Upper lobe of left lung (tissue), 6 donors: ENCODE measurements at regions not wholly inside any gene's neighbourhood (a gene's known extent, or its start where the extent isn't known, plus 50 kb on each side); places are given as distances from the start of the nearest gene placed in this dataset.

Experiments used
- ATAC-seq, 2 donors: fragments of 200-7000 bp; cut with Tn5 transposase; one replicate each; pipeline ENCODE4 v1.9.1; 2022; ENCODE audit warnings: mild to moderate bottlenecking in 2 of 2, moderate library complexity in 2 of 2; ENCODE audit not compliant: low FRiP score in 2 of 2
- DNase-seq, 2 donors: peaks; one replicate each; pipeline ENCODE4 v3.0.0-alpha.2; 2019 to 2020
- H3K27ac ChIP-seq, 4 donors: fragments of 200-600 bp; sonication (generic); one replicate each; pipeline ENCODE4 v1.5.1; 2016 to 2019
- H3K27me3 ChIP-seq, 4 donors: fragments of 200-600 bp; sonication (generic); one replicate each; pipeline ENCODE4 v1.5.1; 2017 to 2019
- H3K36me3 ChIP-seq, 4 donors: fragments of 200-600 bp; sonication (generic); one replicate each; pipeline ENCODE4 v1.5.1; 2016 to 2019
- H3K4me1 ChIP-seq, 4 donors: fragments of 200-600 bp; sonication (generic); one replicate each; pipeline ENCODE4 v1.5.1; 2018 to 2019
- H3K4me3 ChIP-seq, 4 donors: fragments of 200-600 bp; sonication (generic); one replicate each; pipeline ENCODE4 v1.5.1; 2017 to 2019; ENCODE audit warnings: mild to moderate bottlenecking in 2 of 4, moderate library complexity in 1 of 4
- H3K9me3 ChIP-seq, 4 donors: fragments of 200-600 bp; sonication (generic); one replicate each; pipeline ENCODE4 v1.5.1; 2018 to 2019
- EP300 ChIP-seq, 4 donors: sonication (generic); formaldehyde crosslinking; IDR thresholded peaks; one replicate each; pipeline ENCODE4 v1.5.1; 2017; ENCODE audit warnings: antibody characterized with exemption in 4 of 4, control low read depth in 2 of 4
- POLR2A ChIP-seq, 4 donors: fragments of 450-650 bp; IDR thresholded peaks; one replicate each; pipeline ENCODE4 v1.5.1; 2016 to 2017; ENCODE audit warnings: antibody characterized with exemption in 4 of 4, mild to moderate bottlenecking in 2 of 4
- POLR2AphosphoS5 ChIP-seq, 2 donors: sonication (generic); formaldehyde crosslinking; IDR thresholded peaks; one replicate each; pipeline ENCODE4 v1.5.1; 2017; ENCODE audit warnings: antibody characterized with exemption in 2 of 2
- WGBS, 2 donors: methylation state at CpG; one replicate each; pipeline ENCODE4 v1.1.5; 2017 to 2018; 5-methylcytosine and 5-hydroxymethylcytosine counted together
- TF ChIP-seq, protein P1 (sequence below), 6 experiments: fragments of 450-650 bp in 4 of 6; fragments of 200-600 bp in 2 of 6; sonication (generic) in 2 of 6; IDR thresholded peaks; one replicate each; pipeline ENCODE4 v1.5.1; 2016 to 2019; ENCODE audit warnings: antibody characterized with exemption in 6 of 6
- donor health status: DM: no; HTN: no; CAD: no; lungs with moderate emphysema.
- donor health status: DM: no; HTN: yes; CAD: no; lungs with severe emphysema.

- WGBS, 2 donors = 68 to 96% methylated on average over 1 of the region's 1 CpG
- ATAC-seq (no peak), DNase-seq (no peak)
- Histone ChIP-seq H3K4me1 (peaks cover 1 to 20% (median 14%) of the 10 kb centered on the region in 4 donors), H3K4me3 (no peak overlapping the region), H3K36me3 (no peaks in the 10 kb centered on the region), H3K27ac (no peak overlapping the region), H3K9me3 (no peaks in the 10 kb centered on the region), H3K27me3 (no peaks in the 10 kb centered on the region)
- TF ChIP-seq POLR2AphosphoS5 (IDR thresholded peaks at IDR 0.05) = no peak
- TF ChIP-seq POLR2A (IDR thresholded peaks at IDR 0.05) = no peak
- TF ChIP-seq EP300 (IDR thresholded peaks at IDR 0.05) = no peak
- TF ChIP-seq, protein P1, sequence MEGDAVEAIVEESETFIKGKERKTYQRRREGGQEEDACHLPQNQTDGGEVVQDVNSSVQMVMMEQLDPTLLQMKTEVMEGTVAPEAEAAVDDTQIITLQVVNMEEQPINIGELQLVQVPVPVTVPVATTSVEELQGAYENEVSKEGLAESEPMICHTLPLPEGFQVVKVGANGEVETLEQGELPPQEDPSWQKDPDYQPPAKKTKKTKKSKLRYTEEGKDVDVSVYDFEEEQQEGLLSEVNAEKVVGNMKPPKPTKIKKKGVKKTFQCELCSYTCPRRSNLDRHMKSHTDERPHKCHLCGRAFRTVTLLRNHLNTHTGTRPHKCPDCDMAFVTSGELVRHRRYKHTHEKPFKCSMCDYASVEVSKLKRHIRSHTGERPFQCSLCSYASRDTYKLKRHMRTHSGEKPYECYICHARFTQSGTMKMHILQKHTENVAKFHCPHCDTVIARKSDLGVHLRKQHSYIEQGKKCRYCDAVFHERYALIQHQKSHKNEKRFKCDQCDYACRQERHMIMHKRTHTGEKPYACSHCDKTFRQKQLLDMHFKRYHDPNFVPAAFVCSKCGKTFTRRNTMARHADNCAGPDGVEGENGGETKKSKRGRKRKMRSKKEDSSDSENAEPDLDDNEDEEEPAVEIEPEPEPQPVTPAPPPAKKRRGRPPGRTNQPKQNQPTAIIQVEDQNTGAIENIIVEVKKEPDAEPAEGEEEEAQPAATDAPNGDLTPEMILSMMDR (IDR thresholded peaks at IDR 0.05) = no peak
Measured at GRCh38 chr6:15947436-15947835, 181.4 kb upstream of the MYLIP start.

GRCh38 chr6:15946701-15947385, 182.0 kb upstream of the MYLIP start:
- 71 to 96% methylated on average over 4 of the region's 4 CpGs for WGBS, 2 donors
- H3K27me3 ChIP-seq = no peaks in the 10 kb centered on the region
- DNase-seq (no peak), ATAC-seq (no peak)
- H3K4me1 ChIP-seq = peaks cover 0 to 20% (median 10%) of the 10 kb centered on the region in 4 donors
- no peaks in the 10 kb centered on the region for H3K9me3 ChIP-seq
- H3K36me3 ChIP-seq = no peaks in the 10 kb centered on the region
- H3K4me3 ChIP-seq = no peak overlapping the region
- H3K27ac ChIP-seq = no peak overlapping the region
- TF ChIP-seq, protein P1 (IDR thresholded peaks at IDR 0.05) = no peak
- TF ChIP-seq POLR2AphosphoS5 (IDR thresholded peaks at IDR 0.05) (no peak), POLR2A (IDR thresholded peaks at IDR 0.05) (no peak), EP300 (IDR thresholded peaks at IDR 0.05) (no peak)

GRCh38 chr6:15945593-15946159, 183.2 kb upstream of the MYLIP start:
- WGBS, 2 donors = 69 to 88% methylated on average over 2 of the region's 2 CpGs
- peaks cover 0 to 18% (median 10%) of the 10 kb centered on the region in 4 donors for H3K4me1 ChIP-seq
- no peaks in the 10 kb centered on the region for H3K36me3 ChIP-seq
- H3K27me3 ChIP-seq = no peaks in the 10 kb centered on the region
- no peak overlapping the region for H3K27ac ChIP-seq
- no peaks in the 10 kb centered on the region for H3K9me3 ChIP-seq
- TF ChIP-seq POLR2AphosphoS5 (IDR thresholded peaks at IDR 0.05) (no peak), EP300 (IDR thresholded peaks at IDR 0.05) (no peak), POLR2A (IDR thresholded peaks at IDR 0.05) (no peak)
- TF ChIP-seq, protein P1 (IDR thresholded peaks at IDR 0.05) = no peak
- no peak for ATAC-seq
- DNase-seq = no peak
- H3K4me3 ChIP-seq = no peak overlapping the region

GRCh38 chr6:15943423-15943822, 185.5 kb upstream of the MYLIP start:
- Histone ChIP-seq H3K9me3 (no peaks in the 10 kb centered on the region), H3K4me3 (no peak overlapping the region), H3K36me3 (no peaks in the 10 kb centered on the region), H3K4me1 (no peaks in the 10 kb centered on the region), H3K27ac (no peak overlapping the region), H3K27me3 (no peaks in the 10 kb centered on the region)
- no peak for DNase-seq
- no peak for ATAC-seq
- WGBS, 2 donors = 88 to 90% methylated on average over 3 to 4 of the region's 4 CpGs
- TF ChIP-seq POLR2AphosphoS5 (IDR thresholded peaks at IDR 0.05) = no peak
- TF ChIP-seq, protein P1 (IDR thresholded peaks at IDR 0.05) = no peak

DNA sequence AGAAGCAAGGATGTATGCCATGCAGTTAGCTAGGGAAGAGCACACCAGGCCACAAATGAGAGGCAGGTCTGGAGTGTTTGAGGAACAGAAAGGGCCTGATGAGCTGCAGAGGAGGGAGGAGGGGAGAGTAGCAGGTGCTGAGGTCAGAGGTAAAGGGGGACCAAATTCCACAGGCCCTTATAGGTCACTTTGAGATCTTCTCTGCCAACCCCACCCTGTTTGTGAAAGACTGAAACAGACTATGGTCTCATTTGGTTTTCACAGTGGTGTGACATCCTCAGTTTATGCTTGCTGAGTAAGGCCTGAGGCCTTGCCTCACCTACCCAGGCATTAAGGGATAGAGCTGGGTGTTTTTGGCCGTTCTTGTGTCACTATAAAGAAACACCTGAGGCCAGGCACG, 187.7 kb upstream of the MYLIP start:
- TF ChIP-seq, protein P1 (IDR thresholded peaks at IDR 0.05) = no peak
- TF ChIP-seq POLR2A (IDR thresholded peaks at IDR 0.05) = no peak
- no peak for TF ChIP-seq EP300 (IDR thresholded peaks at IDR 0.05)
- no peak for TF ChIP-seq POLR2AphosphoS5 (IDR thresholded peaks at IDR 0.05)
- no peak overlapping the region for H3K27ac ChIP-seq
- WGBS, 2 donors = 95 to 96% methylated on average over 2 of the region's 2 CpGs
- no peak overlapping the region for H3K4me3 ChIP-seq
- ATAC-seq (no peak), DNase-seq (no peak)
- H3K9me3 ChIP-seq = no peaks in the 10 kb centered on the region
- peaks cover 0 to 3% (median 0%) of the 10 kb centered on the region in 4 donors for H3K4me1 ChIP-seq
- H3K36me3 ChIP-seq = no peaks in the 10 kb centered on the region
- H3K27me3 ChIP-seq = no peaks in the 10 kb centered on the region
